ENCODE measurements at regions not wholly inside any gene's neighbourhood (a gene's known extent, or its start where the extent isn't known, plus 50 kb on each side); places are given as distances from the start of the nearest gene placed in this dataset.

DNA sequence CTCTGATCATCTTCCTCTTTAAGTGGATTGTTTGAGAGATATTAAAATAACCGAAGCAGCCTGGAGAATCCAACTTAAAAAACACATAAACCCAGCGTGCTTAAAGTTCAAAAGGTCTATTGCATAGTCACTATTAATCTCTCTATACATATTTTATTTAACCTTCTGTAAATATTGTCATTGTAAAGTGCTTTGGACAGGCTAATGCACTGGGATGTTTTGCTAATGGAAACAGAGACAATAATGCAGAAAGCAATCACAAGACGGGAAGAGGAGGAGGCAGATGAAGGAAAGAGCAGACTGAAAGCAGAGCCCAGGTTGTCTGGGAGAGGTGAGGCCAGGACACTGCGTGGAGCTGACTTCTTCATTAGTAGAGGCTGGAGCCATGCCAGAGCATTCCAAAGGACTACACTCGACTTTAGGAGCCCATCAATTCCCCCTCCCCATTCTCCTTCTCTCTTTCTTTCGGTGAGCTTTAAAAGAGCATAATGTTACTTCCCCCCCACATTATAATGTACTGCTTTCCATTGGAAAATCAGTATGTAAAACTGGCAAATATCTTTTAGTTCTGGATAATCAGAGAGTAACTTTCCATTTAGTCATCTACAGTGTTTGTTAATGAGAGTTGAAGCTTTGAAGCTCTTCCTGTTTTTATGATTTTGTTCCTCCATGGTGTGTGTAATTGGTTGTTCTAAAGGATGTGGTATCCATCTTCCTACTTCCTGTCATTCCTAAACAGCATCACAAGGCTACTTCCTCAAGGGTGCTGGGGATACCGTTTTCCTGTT lies 307.3 kb upstream of the MPDZ start:
- H3K27me3 ChIP-seq (ENCODE audit: control insufficient read depth, low read length) = no peaks in the 10 kb centered on the region
- no peaks in the 10 kb centered on the region for H3F3A ChIP-seq (ENCODE audit: control insufficient read depth, insufficient read depth)
- no peaks in the 10 kb centered on the region for H3K36me3 ChIP-seq (ENCODE audit: control insufficient read depth, low read length)
- H3K27ac ChIP-seq (ENCODE audit: low read depth, low read length) = no peak overlapping the region
- no peaks in the 10 kb centered on the region for H3K9me3 ChIP-seq (ENCODE audit: control insufficient read depth, insufficient read depth, low read length)
- H3K4me1 ChIP-seq (ENCODE audit: control insufficient read depth, low read length) = no peaks in the 10 kb centered on the region
- H3K79me2 ChIP-seq (ENCODE audit: control insufficient read depth, low read length) = no peaks in the 10 kb centered on the region
- TF ChIP-seq EZH2phosphoT487 (IDR thresholded peaks at IDR 0.05; ENCODE audit: borderline replicate concordance, low read length) = no peak
- TF ChIP-seq, protein P1, sequence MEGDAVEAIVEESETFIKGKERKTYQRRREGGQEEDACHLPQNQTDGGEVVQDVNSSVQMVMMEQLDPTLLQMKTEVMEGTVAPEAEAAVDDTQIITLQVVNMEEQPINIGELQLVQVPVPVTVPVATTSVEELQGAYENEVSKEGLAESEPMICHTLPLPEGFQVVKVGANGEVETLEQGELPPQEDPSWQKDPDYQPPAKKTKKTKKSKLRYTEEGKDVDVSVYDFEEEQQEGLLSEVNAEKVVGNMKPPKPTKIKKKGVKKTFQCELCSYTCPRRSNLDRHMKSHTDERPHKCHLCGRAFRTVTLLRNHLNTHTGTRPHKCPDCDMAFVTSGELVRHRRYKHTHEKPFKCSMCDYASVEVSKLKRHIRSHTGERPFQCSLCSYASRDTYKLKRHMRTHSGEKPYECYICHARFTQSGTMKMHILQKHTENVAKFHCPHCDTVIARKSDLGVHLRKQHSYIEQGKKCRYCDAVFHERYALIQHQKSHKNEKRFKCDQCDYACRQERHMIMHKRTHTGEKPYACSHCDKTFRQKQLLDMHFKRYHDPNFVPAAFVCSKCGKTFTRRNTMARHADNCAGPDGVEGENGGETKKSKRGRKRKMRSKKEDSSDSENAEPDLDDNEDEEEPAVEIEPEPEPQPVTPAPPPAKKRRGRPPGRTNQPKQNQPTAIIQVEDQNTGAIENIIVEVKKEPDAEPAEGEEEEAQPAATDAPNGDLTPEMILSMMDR (IDR thresholded peaks at IDR 0.05; ENCODE audit: low read depth, low read length, poor library complexity, severe bottlenecking) = no peak
- no peak overlapping the region for H3K4me3 ChIP-seq (ENCODE audit: low read length)
- H3K9me2 ChIP-seq (replicated peaks; ENCODE audit: control insufficient read depth, low read length) = no peaks in the 10 kb centered on the region
- no peak overlapping the region for H3K4me2 ChIP-seq (ENCODE audit: low read length)
- no peaks in the 10 kb centered on the region for H4K20me1 ChIP-seq (ENCODE audit: control insufficient read depth, insufficient read depth, low read depth, low read length)

DNA sequence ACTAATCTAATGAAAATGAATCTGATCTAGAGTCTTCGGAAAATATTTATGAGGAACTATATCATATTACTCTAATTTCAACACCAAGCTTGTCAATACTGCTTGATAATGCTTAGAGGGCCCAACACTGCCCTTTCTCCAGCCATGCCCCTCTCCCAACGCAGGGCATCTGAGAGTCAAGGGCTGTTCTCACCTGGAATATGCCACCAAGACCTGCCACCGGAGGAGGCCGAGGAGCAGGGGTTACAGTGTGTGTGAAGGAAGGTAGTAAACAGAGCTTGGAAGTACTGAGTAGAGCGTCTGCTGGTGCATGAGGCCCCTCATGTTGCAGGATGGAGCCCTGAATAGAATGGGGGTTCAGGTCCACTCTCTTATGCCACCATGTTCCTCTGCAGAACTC lies 301.3 kb upstream of the MPDZ start:
- Histone ChIP-seq H3K9me3 (ENCODE audit: control insufficient read depth, insufficient read depth, low read length) (no peaks in the 10 kb centered on the region), H4K20me1 (ENCODE audit: control insufficient read depth, insufficient read depth, low read depth, low read length) (no peaks in the 10 kb centered on the region), H3K9me2 (replicated peaks; ENCODE audit: control insufficient read depth, low read length) (no peaks in the 10 kb centered on the region), H3K36me3 (ENCODE audit: control insufficient read depth, low read length) (no peaks in the 10 kb centered on the region), H3K27ac (ENCODE audit: low read depth, low read length) (no peak overlapping the region), H3K4me3 (ENCODE audit: low read length) (no peak overlapping the region), H3K79me2 (ENCODE audit: control insufficient read depth, low read length) (no peaks in the 10 kb centered on the region), H3K4me1 (ENCODE audit: control insufficient read depth, low read length) (no peaks in the 10 kb centered on the region), H3K4me2 (ENCODE audit: low read length) (no peak overlapping the region), H3F3A (ENCODE audit: control insufficient read depth, insufficient read depth) (no peaks in the 10 kb centered on the region), H3K27me3 (ENCODE audit: control insufficient read depth, low read length) (no peaks in the 10 kb centered on the region)
- no peak for TF ChIP-seq EZH2phosphoT487 (IDR thresholded peaks at IDR 0.05; ENCODE audit: borderline replicate concordance, low read length)
- TF ChIP-seq, protein P1 (IDR thresholded peaks at IDR 0.05; ENCODE audit: low read depth, low read length, poor library complexity, severe bottlenecking) = no peak

DNA sequence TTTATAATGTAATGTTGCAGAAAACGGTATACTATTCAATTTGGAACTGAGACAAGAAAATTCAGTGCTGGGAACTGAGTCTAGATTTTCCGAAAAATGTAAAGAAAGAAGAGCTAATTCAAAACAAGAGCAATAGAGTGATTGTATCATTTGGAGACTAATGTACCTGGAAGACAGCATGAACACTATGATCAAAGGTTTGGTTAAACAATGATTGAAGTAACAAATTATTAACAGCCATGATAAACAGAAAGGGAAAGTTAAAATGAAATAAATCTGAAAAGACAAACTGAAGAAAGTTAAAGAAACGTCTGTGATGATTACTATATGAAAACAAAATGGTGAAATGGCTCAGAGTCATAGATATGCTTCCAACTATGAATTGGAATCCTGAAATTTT lies 300.6 kb upstream of the MPDZ start:
- Histone ChIP-seq H3K27ac (ENCODE audit: low read depth, low read length) (no peak overlapping the region), H3K9me3 (ENCODE audit: control insufficient read depth, insufficient read depth, low read length) (no peaks in the 10 kb centered on the region), H3K79me2 (ENCODE audit: control insufficient read depth, low read length) (no peaks in the 10 kb centered on the region), H3K4me3 (ENCODE audit: low read length) (no peak overlapping the region), H3K9me2 (replicated peaks; ENCODE audit: control insufficient read depth, low read length) (no peaks in the 10 kb centered on the region), H4K20me1 (ENCODE audit: control insufficient read depth, insufficient read depth, low read depth, low read length) (no peaks in the 10 kb centered on the region), H3F3A (ENCODE audit: control insufficient read depth, insufficient read depth) (no peaks in the 10 kb centered on the region), H3K27me3 (ENCODE audit: control insufficient read depth, low read length) (no peaks in the 10 kb centered on the region), H3K4me1 (ENCODE audit: control insufficient read depth, low read length) (no peaks in the 10 kb centered on the region), H3K36me3 (ENCODE audit: control insufficient read depth, low read length) (no peaks in the 10 kb centered on the region), H3K4me2 (ENCODE audit: low read length) (no peak overlapping the region)
- TF ChIP-seq, protein P1 (IDR thresholded peaks at IDR 0.05; ENCODE audit: low read depth, low read length, poor library complexity, severe bottlenecking) = no peak
- TF ChIP-seq EZH2phosphoT487 (IDR thresholded peaks at IDR 0.05; ENCODE audit: borderline replicate concordance, low read length) = no peak

Measured in DOHH2 (cell line).